ENCODE measurements at regions not wholly inside any gene's neighbourhood (a gene's known extent, or its start where the extent isn't known, plus 50 kb on each side); places are given as distances from the start of the nearest gene placed in this dataset.

DNA sequence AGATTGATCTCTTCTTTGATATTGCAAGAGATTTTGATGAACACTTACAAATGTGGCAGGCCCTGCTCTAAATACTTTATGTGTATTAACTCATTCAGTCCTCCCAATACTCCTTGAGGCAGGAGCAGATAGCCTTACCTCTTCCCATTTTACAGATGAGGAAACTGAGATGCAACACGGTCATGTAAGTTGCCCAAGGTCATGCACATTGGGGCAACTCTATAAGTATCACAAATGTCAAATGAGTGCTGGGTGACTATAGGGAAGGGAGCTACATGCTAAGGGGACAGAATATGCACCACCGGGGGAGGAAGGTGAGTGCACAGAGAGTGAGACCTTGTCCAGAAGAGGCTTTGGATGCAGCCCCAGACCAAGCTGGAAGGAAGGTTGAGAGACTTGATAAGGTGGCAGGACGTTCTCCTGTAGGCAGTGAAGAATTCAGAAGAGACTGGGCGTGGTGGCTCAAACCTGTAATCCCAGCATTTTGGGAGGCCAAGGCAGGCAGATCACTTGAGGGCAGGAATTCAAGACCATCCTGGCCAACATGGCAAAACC lies 132.3 kb upstream of the PWP1 start (continued):
- TF ChIP-seq, protein P1, sequence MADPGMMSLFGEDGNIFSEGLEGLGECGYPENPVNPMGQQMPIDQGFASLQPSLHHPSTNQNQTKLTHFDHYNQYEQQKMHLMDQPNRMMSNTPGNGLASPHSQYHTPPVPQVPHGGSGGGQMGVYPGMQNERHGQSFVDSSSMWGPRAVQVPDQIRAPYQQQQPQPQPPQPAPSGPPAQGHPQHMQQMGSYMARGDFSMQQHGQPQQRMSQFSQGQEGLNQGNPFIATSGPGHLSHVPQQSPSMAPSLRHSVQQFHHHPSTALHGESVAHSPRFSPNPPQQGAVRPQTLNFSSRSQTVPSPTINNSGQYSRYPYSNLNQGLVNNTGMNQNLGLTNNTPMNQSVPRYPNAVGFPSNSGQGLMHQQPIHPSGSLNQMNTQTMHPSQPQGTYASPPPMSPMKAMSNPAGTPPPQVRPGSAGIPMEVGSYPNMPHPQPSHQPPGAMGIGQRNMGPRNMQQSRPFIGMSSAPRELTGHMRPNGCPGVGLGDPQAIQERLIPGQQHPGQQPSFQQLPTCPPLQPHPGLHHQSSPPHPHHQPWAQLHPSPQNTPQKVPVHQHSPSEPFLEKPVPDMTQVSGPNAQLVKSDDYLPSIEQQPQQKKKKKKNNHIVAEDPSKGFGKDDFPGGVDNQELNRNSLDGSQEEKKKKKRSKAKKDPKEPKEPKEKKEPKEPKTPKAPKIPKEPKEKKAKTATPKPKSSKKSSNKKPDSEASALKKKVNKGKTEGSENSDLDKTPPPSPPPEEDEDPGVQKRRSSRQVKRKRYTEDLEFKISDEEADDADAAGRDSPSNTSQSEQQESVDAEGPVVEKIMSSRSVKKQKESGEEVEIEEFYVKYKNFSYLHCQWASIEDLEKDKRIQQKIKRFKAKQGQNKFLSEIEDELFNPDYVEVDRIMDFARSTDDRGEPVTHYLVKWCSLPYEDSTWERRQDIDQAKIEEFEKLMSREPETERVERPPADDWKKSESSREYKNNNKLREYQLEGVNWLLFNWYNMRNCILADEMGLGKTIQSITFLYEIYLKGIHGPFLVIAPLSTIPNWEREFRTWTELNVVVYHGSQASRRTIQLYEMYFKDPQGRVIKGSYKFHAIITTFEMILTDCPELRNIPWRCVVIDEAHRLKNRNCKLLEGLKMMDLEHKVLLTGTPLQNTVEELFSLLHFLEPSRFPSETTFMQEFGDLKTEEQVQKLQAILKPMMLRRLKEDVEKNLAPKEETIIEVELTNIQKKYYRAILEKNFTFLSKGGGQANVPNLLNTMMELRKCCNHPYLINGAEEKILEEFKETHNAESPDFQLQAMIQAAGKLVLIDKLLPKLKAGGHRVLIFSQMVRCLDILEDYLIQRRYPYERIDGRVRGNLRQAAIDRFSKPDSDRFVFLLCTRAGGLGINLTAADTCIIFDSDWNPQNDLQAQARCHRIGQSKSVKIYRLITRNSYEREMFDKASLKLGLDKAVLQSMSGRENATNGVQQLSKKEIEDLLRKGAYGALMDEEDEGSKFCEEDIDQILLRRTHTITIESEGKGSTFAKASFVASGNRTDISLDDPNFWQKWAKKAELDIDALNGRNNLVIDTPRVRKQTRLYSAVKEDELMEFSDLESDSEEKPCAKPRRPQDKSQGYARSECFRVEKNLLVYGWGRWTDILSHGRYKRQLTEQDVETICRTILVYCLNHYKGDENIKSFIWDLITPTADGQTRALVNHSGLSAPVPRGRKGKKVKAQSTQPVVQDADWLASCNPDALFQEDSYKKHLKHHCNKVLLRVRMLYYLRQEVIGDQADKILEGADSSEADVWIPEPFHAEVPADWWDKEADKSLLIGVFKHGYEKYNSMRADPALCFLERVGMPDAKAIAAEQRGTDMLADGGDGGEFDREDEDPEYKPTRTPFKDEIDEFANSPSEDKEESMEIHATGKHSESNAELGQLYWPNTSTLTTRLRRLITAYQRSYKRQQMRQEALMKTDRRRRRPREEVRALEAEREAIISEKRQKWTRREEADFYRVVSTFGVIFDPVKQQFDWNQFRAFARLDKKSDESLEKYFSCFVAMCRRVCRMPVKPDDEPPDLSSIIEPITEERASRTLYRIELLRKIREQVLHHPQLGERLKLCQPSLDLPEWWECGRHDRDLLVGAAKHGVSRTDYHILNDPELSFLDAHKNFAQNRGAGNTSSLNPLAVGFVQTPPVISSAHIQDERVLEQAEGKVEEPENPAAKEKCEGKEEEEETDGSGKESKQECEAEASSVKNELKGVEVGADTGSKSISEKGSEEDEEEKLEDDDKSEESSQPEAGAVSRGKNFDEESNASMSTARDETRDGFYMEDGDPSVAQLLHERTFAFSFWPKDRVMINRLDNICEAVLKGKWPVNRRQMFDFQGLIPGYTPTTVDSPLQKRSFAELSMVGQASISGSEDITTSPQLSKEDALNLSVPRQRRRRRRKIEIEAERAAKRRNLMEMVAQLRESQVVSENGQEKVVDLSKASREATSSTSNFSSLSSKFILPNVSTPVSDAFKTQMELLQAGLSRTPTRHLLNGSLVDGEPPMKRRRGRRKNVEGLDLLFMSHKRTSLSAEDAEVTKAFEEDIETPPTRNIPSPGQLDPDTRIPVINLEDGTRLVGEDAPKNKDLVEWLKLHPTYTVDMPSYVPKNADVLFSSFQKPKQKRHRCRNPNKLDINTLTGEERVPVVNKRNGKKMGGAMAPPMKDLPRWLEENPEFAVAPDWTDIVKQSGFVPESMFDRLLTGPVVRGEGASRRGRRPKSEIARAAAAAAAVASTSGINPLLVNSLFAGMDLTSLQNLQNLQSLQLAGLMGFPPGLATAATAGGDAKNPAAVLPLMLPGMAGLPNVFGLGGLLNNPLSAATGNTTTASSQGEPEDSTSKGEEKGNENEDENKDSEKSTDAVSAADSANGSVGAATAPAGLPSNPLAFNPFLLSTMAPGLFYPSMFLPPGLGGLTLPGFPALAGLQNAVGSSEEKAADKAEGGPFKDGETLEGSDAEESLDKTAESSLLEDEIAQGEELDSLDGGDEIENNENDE (IDR thresholded peaks at IDR 0.05; ENCODE audit: insufficient replicate concordance, low read length) = no peak
- TF ChIP-seq GTF2F1 (IDR thresholded peaks at IDR 0.05; ENCODE audit: borderline replicate concordance, low read depth, low read length) (no peak), TEAD4 (IDR thresholded peaks at IDR 0.05; ENCODE audit: low read depth, low read length) (no peak), RBBP5 (IDR thresholded peaks at IDR 0.05; ENCODE audit: borderline replicate concordance, low read depth, low read length) (no peak), CHD2 (IDR thresholded peaks at IDR 0.05; ENCODE audit: low read length) (no peak), EP300 (IDR thresholded peaks at IDR 0.05; ENCODE audit: borderline replicate concordance in 1 of 2, low read depth in 2 of 2, low read length in 2 of 2) (no peak), FOSL1 (IDR thresholded peaks at IDR 0.05; ENCODE audit: insufficient read depth, low read depth, low read length) (no peak), PHF8 (conservative IDR thresholded peaks at IDR 0.05; ENCODE audit: low read depth, low read length) (no peak), SAP30 (IDR thresholded peaks at IDR 0.05; ENCODE audit: insufficient read depth, insufficient replicate concordance, low read length) (no peak)
- TF ChIP-seq, protein P2, sequence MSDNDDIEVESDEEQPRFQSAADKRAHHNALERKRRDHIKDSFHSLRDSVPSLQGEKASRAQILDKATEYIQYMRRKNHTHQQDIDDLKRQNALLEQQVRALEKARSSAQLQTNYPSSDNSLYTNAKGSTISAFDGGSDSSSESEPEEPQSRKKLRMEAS (IDR thresholded peaks at IDR 0.05) = no peak

All from H1 (cell line).